ENCODE measurements at regions not wholly inside any gene's neighbourhood (a gene's known extent, or its start where the extent isn't known, plus 50 kb on each side); places are given as distances from the start of the nearest gene placed in this dataset.

DNA sequence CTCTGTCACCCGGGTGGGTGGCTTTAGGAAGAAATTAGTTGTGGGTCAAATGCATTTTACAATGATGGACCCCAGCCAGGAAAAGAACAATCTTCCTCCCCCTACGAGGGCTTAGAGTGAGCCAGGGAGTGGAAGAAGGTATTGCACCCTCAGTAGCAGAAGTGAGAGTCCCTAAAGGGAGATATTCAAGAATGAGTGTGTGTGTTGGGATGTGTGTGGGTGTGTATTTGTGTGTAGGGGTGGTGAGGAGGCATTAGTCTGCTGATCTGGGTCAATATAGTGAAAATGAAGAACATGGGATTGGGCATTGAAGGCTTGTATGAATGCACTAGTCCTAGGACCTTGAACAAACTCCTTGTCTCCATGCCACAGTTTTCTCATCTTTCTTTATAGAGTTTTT, 85.2 kb upstream of the RUNX1 start:
- no TSS peak for BruUV-seq (replicated peaks)

More for the DNA sequence above, 85.2 kb upstream of the RUNX1 start:
- no peak overlapping the region for H2AFZ ChIP-seq (ENCODE audit: low read depth, low read length)
- H3K9me1 ChIP-seq (replicated peaks; ENCODE audit: control insufficient read depth, extremely low read depth, insufficient read depth, low read length), result no peaks in the 10 kb centered on the region
- no peaks in the 10 kb centered on the region for H3K27me3 ChIP-seq (ENCODE audit: control insufficient read depth in 2 of 2, insufficient read depth in 2 of 2, low read length in 2 of 2)
- H3K4me2 ChIP-seq (ENCODE audit: insufficient read depth, low read length), result no peak overlapping the region
- ChIA-PET CTCF (no interaction called here), POLR2A (no interaction called here)
- H3K27ac ChIP-seq (ENCODE audit: insufficient read depth, low read depth, low read length), result no peak overlapping the region
- intact Hi-C loops (cut with micrococcal nuclease) (no loop called here), dilution Hi-C loops (cut with MboI; ENCODE audit: extremely low pct_ligation_motif_present, low sequenced_read_pairs) (no loop called here)
- TF ChIP-seq POLR2A (IDR thresholded peaks at IDR 0.05; ENCODE audit: low read depth, low read length), result no peak
- no peak for TF ChIP-seq JUN (IDR thresholded peaks at IDR 0.05; ENCODE audit: borderline replicate concordance, insufficient read depth, insufficient read length, low read depth)
- TF ChIP-seq, protein P1, sequence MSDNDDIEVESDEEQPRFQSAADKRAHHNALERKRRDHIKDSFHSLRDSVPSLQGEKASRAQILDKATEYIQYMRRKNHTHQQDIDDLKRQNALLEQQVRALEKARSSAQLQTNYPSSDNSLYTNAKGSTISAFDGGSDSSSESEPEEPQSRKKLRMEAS (IDR thresholded peaks at IDR 0.05; ENCODE audit: insufficient read depth, insufficient read length), result no peak
- TF ChIP-seq MYC (IDR thresholded peaks at IDR 0.05; ENCODE audit: low read depth, low read length), result no peak
- no peak for TF ChIP-seq POLR2AphosphoS5 (IDR thresholded peaks at IDR 0.05; ENCODE audit: insufficient read depth, low read depth, low read length)
- TF ChIP-seq EZH2 (IDR thresholded peaks at IDR 0.05; ENCODE audit: borderline replicate concordance, low read depth, low read length, severe bottlenecking), result no peak
- TF ChIP-seq, protein P2, sequence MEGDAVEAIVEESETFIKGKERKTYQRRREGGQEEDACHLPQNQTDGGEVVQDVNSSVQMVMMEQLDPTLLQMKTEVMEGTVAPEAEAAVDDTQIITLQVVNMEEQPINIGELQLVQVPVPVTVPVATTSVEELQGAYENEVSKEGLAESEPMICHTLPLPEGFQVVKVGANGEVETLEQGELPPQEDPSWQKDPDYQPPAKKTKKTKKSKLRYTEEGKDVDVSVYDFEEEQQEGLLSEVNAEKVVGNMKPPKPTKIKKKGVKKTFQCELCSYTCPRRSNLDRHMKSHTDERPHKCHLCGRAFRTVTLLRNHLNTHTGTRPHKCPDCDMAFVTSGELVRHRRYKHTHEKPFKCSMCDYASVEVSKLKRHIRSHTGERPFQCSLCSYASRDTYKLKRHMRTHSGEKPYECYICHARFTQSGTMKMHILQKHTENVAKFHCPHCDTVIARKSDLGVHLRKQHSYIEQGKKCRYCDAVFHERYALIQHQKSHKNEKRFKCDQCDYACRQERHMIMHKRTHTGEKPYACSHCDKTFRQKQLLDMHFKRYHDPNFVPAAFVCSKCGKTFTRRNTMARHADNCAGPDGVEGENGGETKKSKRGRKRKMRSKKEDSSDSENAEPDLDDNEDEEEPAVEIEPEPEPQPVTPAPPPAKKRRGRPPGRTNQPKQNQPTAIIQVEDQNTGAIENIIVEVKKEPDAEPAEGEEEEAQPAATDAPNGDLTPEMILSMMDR (IDR thresholded peaks at IDR 0.05; ENCODE audit: extremely low read depth in 1 of 2, insufficient read depth in 1 of 2, low read depth in 1 of 2, low read length in 2 of 2), result no peak
- TF ChIP-seq GATA2 (IDR thresholded peaks at IDR 0.05; ENCODE audit: insufficient read depth, insufficient read length, low read depth, low read length), result no peak
- TF ChIP-seq FOS (IDR thresholded peaks at IDR 0.05; ENCODE audit: borderline replicate concordance, insufficient read depth, low read length), result no peak
- no peak overlapping the region for H3K9ac ChIP-seq (replicated peaks; ENCODE audit: extremely low read depth, insufficient read depth, low read length)
- H3K4me3 ChIP-seq (replicated peaks in 1 of 3; ENCODE audit: insufficient read depth in 1 of 3, low read depth in 1 of 3, low read length in 3 of 3), result no peak overlapping the region
- peaks cover 9% of the 10 kb centered on the region for H3K4me1 ChIP-seq (ENCODE audit: control insufficient read depth, extremely low read depth, insufficient read depth, low read length)
- no peaks in the 10 kb centered on the region for H4K20me1 ChIP-seq (replicated peaks; ENCODE audit: control insufficient read depth, extremely low read depth, insufficient read depth, low read length)
- H3K9me3 ChIP-seq (replicated peaks; ENCODE audit: control insufficient read depth, insufficient read depth, low read length), result no peaks in the 10 kb centered on the region
- no peaks in the 10 kb centered on the region for H3K36me3 ChIP-seq (ENCODE audit: control insufficient read depth in 2 of 2, extremely low read depth in 1 of 2, insufficient read depth in 2 of 2, low read length in 2 of 2)
- H3K79me2 ChIP-seq (ENCODE audit: control insufficient read depth, insufficient read depth, low read length), result no peaks in the 10 kb centered on the region
- FAIRE-seq (no peak), DNase-seq (ENCODE audit: low read depth, low spot score) (no peak)

All from endothelial cell of umbilical vein (primary cell).